IPS DF 19.7 (cell line): ENCODE measurements at regions not wholly inside any gene's neighbourhood (a gene's known extent, or its start where the extent isn't known, plus 50 kb on each side); places are given as distances from the start of the nearest gene placed in this dataset.

ENCODE experiments used
- DNase-seq: peaks from one replicate; pipeline ENCODE4 v3.0.0-alpha.2; 2013; ENCODE audit warnings: low read depth, low spot score

- DNase-seq = no peak
Measured at GRCh38 chr11:71201936-71202597, 50.3 kb downstream of the SHANK2 start.

GRCh38 chr11:71201231-71201630 is 51.1 kb downstream of the SHANK2 start:
- no peak for DNase-seq

DNA sequence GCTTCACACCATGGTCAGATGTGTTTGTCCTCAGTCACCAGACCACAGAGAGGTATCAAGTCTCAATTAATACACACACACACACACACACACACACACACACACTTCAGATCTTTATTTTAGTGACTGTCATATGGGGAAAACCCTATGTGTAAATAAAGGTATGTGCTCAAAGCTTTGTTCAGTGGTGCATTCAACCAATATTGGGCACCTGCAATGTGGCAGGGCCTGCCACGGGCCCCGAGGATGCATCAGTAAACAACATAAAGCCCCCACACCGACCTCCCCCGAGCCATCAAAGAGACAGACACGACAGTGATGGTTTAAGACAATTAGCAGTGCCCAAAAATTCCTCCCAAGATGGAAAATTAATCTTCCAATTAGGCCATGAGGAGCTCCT is 51.6 kb downstream of the SHANK2 start:
- no peak for DNase-seq

GRCh38 chr11:71200172-71200716 is 52.1 kb downstream of the SHANK2 start:
- DNase-seq = no peak

GRCh38 chr11:71199226-71199820 is 53.1 kb downstream of the SHANK2 start:
- no peak for DNase-seq

- DNase-seq = no peak
Measured at GRCh38 chr11:71198823-71199165, 53.6 kb downstream of the SHANK2 start.

- DNase-seq = no peak
Measured at GRCh38 chr11:71198141-71198822, 54.1 kb downstream of the SHANK2 start.

DNA sequence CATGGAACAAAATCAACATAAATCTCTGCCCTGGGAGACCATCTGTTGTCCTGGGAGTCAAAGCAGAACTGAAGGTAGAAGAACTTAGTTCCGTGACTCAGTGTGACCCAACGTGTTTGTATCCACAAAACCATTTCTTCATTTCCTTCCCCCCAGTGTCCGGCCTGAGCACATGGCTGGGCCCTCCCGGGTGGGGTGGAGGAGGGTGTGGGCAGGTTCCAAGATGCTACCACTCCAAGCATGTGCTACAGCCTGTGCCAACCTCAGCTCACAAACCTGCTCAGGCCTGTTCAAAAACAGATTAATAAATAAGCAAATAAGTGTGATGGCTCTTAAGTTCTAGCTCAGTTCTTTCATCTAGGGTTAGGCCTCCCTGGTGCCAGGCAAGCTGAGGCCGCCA is 55.3 kb downstream of the SHANK2 start:
- DNase-seq = no peak

DNA sequence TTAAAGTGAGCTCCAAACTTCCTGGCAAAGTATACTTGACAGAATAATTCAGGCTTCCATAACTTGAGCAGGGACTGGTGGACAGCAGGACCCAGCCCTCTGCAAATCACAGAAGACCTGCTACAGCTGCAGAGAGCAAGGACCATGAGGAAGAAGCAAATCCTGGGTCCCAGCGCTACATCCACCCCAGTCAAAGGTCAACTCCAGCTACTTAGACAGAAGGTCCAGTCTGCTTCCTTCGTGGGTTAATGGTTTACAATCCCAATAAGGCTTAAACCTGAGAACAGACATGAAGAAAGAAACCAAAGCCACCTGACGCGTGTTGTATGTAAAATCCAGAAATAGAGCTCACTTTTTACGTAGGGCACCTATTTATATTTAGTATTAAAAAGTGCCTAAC is 57.7 kb downstream of the SHANK2 start:
- no peak for DNase-seq

- DNase-seq = no peak
Measured at GRCh38 chr11:71193431-71193830, 58.9 kb downstream of the SHANK2 start.

DNA sequence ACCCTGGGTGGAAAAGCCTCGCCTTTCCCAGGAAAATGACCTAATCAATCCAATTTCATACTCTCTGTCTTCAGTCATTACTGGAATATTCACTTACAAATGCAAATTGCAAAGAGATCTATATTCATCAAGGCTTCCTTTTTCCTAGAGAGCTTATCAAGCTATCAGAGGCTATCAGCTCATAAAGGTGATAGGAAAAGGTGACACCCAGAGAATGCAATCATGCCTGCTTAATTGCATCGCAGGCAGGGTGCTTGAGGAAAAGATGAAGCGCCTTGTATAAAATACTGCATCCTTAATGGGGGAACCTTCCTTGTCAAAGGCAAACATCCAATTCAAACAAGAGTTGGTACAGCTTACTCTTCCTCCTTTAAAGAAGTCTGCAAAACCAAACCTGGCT is 59.7 kb downstream of the SHANK2 start:
- no peak for DNase-seq

GRCh38 chr11:71191201-71191600 is 61.2 kb downstream of the SHANK2 start:
- DNase-seq = no peak

DNA sequence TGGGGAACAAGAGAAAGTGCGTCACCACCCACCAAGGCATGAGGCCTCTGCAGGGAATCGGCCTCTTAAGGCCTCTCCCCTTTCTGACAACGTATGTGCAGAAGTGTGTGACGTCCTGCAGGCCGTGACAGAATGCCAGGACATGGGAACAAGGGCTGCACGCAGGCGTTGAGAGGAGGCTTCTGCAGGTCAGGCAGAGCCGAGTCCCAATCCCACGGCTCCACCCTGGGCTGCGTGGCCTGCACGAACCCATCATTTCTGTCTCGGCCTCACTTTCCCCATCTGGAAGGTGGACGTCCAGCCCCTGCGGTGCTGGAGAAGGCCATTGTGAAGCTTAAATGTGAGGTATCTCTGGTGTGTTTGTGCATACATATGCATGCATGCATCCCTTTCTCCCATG is 61.8 kb downstream of the SHANK2 start:
- DNase-seq = no peak

DNA sequence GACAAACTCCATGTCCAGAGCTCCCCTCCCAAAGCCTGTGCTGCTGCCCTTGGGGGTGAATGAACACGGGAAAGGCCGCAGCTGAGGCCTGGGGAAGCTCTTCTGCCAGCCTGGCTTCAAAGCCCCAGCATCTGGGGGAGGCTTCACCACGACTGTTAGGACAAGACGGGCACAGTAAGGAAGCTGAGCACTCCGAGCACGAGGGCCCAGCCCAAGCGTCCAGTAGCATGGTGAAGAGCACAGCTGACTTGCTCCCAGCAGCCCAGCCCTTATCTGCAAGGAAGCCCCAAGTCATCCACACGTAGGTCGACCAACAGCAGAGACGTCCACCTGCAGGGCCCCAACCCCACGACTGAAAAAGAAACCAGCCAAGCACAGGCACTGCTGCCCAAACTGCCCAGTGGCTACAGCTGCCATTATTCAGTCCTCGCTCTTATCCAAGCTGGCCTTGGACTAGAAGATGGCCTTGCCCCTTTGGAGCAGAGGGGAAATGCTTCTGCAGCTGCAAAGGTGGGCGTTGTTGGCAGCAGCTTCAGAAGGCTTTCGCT is 62.5 kb downstream of the SHANK2 start:
- no peak for DNase-seq

- DNase-seq = no peak
Measured at GRCh38 chr11:71188886-71189767, 63.2 kb downstream of the SHANK2 start.

DNA sequence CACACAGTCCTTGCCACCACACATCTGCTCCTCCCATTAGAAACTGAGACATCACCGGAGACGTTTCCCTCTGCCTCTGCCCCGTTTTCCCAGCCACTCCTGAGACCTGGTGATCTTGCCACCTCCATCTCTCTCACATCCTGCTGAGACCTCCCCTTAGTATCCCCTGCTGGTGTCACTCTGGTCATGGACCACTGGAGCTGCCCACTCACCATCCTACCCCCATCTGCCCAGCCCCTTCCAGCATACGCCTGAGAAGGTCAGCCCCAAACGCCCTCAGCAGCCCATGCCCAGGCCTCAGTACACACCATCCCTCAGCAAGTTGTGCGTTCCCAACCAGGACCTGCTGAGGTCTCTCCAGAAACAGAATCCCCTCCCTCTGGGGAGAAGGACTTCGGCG is 64.3 kb downstream of the SHANK2 start:
- DNase-seq = no peak

- no peak for DNase-seq
Measured at GRCh38 chr11:71186806-71187205, 65.6 kb downstream of the SHANK2 start.

DNA sequence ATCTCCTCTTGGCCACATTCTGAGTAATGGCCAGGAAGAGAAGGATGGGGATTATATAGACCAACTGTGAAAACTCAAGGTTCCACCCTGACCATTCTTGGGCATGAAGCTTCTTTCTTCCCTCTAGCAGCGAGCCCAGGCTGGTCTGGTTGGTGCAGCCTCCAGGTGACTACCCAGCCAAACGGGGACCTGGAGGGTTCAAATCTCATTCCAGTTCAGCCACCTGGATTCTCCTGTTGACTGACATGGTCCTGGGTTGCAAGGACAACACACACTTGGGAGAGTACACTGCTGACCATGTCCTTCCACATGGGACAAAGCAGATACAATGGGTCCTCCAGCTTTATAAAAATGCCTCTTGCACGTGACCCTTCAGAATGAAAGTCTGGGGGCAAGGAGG is 67.0 kb downstream of the SHANK2 start:
- DNase-seq = no peak

GRCh38 chr11:71184421-71185210 is 67.8 kb downstream of the SHANK2 start:
- DNase-seq = no peak

- DNase-seq = no peak
Measured at GRCh38 chr11:71183878-71184277, 68.5 kb downstream of the SHANK2 start.
